WI38 (cell line): ENCODE measurements at regions not wholly inside any gene's neighbourhood (a gene's known extent, or its start where the extent isn't known, plus 50 kb on each side); places are given as distances from the start of the nearest gene placed in this dataset.

ENCODE experiments used
- H3K4me3 ChIP-seq: 2 replicates; pipeline ENCODE4 v1.5.1; 2011; ENCODE audit warnings: low read depth, mild to moderate bottlenecking, control low read depth, low read length
- TF ChIP-seq, protein P1 (sequence below): IDR thresholded peaks from 2 replicates; pipeline ENCODE4 v1.5.1; 2012; ENCODE audit warnings: low read depth, mild to moderate bottlenecking, control low read depth, low read length

DNA sequence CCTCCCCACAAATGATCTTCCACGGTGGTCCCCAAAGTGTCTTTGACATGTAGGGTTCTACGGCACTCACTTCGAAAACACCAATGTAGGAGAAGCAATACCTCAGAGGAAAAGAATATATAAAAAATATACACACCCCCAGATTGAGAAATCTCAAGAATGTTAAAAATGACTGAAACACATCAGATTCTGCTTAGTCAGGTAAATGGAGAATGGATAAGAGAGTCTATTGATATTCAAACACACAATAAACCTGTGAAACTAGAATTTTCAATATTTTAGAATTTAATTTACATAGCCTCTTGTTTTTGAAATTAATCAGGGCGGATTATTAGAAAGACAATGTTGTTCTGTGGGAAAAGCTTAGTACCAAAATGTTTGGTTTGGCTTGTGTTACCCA, 712.4 kb downstream of the GATA3 start:
- H3K4me3 ChIP-seq, result no peak overlapping the region
- TF ChIP-seq, protein P1, sequence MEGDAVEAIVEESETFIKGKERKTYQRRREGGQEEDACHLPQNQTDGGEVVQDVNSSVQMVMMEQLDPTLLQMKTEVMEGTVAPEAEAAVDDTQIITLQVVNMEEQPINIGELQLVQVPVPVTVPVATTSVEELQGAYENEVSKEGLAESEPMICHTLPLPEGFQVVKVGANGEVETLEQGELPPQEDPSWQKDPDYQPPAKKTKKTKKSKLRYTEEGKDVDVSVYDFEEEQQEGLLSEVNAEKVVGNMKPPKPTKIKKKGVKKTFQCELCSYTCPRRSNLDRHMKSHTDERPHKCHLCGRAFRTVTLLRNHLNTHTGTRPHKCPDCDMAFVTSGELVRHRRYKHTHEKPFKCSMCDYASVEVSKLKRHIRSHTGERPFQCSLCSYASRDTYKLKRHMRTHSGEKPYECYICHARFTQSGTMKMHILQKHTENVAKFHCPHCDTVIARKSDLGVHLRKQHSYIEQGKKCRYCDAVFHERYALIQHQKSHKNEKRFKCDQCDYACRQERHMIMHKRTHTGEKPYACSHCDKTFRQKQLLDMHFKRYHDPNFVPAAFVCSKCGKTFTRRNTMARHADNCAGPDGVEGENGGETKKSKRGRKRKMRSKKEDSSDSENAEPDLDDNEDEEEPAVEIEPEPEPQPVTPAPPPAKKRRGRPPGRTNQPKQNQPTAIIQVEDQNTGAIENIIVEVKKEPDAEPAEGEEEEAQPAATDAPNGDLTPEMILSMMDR, result no peak

DNA sequence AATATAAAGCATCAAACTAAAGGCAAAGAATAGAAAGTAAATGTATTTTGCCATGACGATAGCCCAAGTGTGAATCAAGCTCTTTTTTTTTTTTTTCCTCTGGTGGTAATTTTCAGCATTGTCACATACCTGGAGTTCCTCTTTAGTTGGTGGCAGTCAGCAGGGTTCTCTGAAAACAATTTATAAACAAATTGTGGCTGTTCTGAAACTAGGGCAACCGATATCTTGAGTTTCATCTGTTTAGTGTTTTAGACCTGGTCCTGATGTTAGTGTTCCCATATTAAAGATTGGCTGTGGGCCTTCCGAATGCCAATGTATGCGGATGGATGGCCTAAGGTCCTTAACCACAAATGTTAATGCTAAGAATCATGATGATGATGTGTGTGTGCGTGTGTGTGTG, 713.1 kb downstream of the GATA3 start:
- no peak overlapping the region for H3K4me3 ChIP-seq
- TF ChIP-seq, protein P1, result no peak

DNA sequence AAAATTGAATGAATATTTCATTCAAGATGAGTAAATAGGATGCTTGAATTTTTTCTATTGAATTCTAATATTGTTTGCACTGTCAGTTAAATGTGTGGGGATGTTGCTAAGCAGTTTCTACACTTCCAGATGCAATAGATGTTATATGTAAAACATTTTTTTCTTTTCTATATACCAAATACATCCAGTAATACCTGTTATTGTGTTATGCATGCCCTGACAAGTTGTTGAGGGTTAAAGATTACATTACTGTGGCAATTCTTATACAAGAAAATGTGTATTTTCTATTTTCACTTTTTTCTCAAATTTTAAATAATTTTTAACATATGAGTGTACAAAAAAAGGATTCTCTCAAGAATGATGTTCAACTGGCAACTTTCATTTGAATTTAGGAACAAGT, 713.9 kb downstream of the GATA3 start:
- H3K4me3 ChIP-seq, result no peak overlapping the region
- TF ChIP-seq, protein P1, result no peak

DNA sequence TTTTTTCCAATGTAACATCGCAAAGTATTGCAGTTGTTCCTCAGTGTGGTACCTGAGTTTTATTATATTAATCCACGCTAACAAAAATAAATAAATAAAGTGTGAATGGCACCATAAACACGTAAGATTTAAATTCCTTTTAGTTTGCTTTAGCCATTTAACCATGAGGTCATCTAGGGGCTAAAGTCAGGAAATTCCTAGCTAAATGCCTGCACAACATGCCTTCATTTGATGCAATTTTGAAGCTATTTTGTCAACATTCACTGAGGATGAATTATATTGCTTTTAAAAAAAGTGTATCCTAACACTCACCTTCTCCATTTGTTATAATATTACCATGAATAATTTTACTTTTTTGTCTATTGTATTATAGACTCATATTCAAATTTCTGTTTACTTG, 714.4 kb downstream of the GATA3 start:
- TF ChIP-seq, protein P1, result no peak
- H3K4me3 ChIP-seq, result no peak overlapping the region

DNA sequence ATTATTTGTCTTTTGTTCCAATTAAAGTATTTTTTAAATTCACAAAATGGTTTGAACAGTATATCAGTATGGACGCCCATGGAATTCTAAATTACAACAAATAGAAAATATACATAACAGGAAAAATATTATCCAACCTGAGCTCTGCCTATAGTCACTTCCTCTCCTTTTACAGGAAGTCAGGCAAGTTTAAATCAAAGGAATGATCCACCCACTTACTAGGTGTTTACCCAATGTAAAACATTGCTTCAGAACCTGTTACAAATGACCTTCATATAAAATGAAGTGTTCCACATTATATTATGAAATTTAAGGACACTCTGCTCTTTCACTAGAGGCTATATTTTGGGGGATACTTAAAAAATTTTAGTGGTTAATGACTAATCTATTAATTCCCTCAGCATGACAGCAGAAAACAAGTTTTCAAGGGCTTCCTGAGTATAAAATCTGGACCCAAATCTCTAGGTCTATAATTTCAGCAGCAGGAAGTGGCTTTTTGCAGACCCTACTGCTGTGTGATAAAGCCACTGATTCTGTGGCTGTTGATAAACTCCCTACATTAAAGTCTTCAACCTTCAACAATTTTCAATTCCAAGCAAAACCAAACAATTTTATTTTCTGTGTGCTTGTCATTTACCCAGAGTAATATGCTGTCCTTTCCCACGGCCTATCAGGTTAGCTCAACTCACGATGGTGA, 722.6 kb downstream of the GATA3 start:
- TF ChIP-seq, protein P1, result no peak
- no peak overlapping the region for H3K4me3 ChIP-seq

DNA sequence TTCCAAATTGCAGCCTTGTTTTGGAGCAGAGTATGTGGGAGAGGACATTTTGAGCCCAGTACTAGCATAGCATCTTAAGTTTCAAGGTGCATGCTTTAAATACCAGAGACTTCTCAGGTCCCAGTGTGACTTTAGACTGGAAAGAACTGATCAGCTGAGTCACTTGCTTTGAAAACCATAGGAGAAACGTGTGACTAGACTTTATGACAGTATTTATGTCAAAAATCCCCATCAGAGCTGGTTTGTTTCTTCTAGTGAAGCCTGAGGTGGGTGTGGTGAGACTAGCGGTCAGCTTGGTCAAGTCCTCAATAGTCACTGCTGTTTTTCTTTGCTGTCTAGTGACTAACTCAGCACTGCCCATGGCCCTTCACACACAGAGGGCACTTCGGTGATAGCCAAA, 724.2 kb downstream of the GATA3 start:
- no peak overlapping the region for H3K4me3 ChIP-seq
- TF ChIP-seq, protein P1, result no peak

DNA sequence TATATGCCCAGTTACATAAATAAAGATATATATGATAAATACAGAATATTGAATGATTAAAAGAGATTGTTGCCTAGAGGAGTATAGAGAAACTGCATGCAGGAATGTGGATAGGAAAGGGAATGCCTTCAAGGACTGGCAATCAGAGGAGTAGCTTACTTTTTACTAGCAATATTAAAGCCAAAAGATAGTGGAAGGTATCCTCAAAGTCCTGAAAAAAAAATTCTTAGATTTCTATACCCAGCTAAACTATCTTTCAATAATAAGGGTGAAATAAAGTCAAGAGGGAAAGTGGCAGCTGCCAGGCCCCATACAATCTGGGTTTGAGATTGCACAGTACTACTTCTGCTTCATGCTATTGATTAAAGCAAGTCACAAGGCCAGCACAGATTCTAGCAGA, 733.2 kb downstream of the GATA3 start:
- TF ChIP-seq, protein P1, result no peak
- no peak overlapping the region for H3K4me3 ChIP-seq
